GM21576 (cell line): ENCODE measurements at regions not wholly inside any gene's neighbourhood (a gene's known extent, or its start where the extent isn't known, plus 50 kb on each side); places are given as distances from the start of the nearest gene placed in this dataset.

Experiments
- ATAC-seq: cut with Tn5 transposase; IDR thresholded peaks from one replicate; pipeline ENCODE4 v1.9.1; 2021; ENCODE audit warnings: mild to moderate bottlenecking, moderate library complexity; ENCODE audit not compliant: unreplicated experiment

DNA sequence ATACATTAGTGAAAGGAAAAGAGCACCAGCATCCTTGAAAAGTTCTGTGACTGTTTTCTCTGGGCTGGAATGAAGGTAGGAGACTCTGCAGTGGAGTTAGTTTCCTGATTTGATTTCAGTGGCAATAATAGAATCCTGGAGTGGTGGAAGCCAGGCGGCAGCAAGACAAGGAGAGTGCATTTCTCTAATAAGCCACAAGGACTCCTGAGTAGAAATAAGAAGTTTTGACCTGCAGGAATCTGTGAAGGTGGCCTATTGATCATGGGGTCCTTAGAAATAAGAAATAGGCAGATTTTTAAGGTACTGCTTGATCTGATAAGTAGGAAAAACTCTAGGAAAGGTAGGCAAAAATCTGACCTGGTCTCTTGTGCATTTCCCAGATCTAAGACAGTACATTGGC lies 68.4 kb upstream of the ELOVL5 start:
- ATAC-seq, result no peak

DNA sequence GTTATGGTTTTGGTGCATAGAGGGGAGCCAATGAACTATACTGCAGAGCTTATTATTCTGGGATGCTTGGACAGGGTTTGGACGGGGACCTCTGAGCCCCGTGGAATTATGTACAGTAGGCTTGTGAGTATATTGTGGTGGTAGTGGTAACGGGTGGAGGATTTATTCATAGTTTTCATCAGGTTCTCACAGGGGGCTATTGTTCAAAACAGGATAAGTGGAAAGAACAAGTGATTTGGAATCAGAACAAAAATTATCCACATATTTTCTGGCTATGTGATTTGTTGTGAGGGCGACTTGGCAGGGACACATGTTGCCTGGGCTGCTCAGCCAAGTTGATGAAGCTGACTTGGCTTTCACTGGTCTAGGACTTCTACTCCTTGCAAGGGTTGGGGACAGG lies 64.6 kb upstream of the ELOVL5 start:
- no peak for ATAC-seq

- no peak for ATAC-seq
Measured at GRCh38 chr6:53412751-53413150, 64.0 kb upstream of the ELOVL5 start.

DNA sequence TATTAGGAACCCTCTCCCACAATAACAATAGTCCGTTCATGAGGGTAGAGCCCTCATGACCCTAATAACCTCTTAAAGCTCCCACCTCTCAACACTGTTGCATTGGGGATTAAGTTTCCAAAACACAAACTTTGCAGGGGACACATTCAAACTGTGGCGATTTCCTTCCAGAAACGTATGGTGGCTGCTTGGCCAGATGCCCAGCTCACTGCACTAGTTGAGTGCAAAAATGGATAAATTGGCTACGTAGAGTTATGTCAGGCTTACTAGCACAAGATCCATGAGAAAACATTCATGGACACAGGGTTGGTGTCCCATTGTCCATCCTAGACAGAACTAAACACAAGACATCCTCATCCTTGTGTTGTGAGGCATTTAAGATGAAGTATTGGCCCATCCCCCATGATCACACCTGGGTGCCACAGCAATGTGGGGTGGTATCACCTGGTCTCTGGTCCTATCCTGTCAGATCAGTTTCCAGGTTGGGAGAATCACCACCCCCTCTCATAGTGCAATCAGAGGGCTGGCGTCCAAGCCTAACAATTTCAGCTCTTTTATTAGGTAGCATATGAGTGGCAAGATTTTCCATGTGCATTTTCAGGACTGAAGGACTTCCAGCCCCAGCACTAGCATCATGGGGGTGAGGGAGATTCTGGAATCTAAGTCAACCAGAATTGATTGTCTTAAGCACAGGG lies 63.4 kb upstream of the ELOVL5 start:
- no peak for ATAC-seq

- ATAC-seq, result no peak
Measured at GRCh38 chr6:53411451-53411850, 62.7 kb upstream of the ELOVL5 start.

DNA sequence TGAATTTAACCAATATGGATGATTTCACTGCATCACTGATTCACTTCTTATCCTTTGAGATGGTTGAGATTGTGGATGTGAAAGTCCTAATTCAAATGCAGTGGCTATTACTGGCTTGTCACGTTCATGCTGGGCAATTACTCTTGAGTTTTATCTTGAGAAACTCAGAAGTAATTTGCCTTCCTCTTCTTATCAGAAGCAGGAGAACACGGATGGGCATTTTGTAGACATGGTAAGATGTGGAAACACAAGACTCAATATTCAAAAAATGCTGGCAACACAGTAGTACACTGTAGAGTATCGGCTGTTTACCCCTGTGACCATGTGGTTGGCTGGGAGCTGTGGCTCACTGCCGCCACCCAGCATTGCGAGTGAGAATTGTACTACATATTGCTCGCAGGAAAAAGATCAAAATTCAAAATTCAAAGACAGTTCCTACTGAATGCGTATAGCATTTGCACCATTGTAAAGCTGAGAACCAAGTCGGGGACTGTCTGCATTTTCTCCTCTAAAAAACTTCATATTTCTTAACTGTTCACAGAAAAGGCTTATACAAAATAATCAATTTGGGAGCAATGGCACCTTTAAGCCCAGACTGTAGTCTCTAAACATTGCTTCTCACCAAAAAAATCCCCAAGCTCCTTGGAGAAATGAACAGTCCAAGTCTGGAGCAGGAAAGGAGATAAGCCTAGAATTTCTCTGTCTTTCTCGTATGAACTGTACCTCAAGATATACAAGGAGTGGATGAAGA lies 61.9 kb upstream of the ELOVL5 start:
- ATAC-seq, result peak; percentile 91

- ATAC-seq, result no peak
Measured at GRCh38 chr6:53408826-53409225, 60.1 kb upstream of the ELOVL5 start.

DNA sequence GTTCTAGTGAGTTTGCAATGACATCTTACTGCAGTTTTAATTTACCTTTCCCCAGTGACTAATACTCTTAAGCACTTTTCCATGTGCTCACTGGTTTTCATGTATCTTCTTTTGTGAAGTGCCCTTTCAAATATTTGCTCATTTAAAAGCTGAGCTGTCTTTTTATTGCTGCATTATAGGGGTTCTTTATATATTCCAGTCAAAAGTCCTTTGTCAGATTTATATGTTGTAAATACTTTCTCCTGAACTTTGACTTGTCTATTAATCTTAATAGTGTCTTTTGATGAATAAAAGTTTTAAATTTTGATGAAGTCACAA lies 50.2 kb upstream of the ELOVL5 start:
- ATAC-seq, result no peak

DNA sequence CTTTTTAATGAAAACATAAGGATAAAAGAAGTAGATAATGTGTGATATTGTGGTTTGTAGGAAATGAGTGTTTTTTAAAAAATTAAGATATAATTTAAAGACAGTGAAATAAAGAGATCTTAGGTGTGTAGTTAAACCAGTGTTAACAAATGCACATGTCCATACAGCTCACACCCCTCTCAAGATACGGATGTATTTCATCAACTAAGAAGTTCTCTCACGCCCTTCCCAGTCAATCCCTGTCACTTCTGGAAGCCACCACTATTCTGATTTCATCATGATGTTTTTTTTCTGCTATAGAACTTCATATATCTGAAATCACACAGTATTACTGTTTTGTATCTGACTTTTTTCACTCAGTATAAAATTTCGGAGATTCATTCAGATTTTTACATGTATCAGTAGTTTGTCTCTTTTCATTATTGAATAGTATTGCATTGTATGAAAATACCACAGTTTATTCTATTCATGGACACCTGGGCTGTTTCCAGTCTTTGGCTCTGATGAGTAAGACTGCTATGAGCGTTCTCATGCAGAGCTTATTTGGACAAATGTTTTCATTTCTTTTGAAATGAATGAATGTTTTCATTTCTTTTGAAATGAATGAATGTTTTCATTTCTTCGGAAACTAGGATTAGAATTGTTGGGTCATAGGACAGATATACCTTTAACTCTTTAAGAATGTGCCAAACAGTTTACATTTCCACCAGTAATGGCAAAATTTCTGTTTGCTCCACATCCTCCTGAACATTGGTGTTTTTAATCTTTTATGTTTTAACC lies 49.7 kb upstream of the ELOVL5 start:
- no peak for ATAC-seq
